H1 (cell line): ENCODE measurements at regions not wholly inside any gene's neighbourhood (a gene's known extent, or its start where the extent isn't known, plus 50 kb on each side); places are given as distances from the start of the nearest gene placed in this dataset.

Experiments
- TF ChIP-seq, protein P1 (sequence below): IDR thresholded peaks from 2 replicates; pipeline ENCODE4 v1.6.1; 2012; ENCODE audit warnings: inconsistent platforms

DNA sequence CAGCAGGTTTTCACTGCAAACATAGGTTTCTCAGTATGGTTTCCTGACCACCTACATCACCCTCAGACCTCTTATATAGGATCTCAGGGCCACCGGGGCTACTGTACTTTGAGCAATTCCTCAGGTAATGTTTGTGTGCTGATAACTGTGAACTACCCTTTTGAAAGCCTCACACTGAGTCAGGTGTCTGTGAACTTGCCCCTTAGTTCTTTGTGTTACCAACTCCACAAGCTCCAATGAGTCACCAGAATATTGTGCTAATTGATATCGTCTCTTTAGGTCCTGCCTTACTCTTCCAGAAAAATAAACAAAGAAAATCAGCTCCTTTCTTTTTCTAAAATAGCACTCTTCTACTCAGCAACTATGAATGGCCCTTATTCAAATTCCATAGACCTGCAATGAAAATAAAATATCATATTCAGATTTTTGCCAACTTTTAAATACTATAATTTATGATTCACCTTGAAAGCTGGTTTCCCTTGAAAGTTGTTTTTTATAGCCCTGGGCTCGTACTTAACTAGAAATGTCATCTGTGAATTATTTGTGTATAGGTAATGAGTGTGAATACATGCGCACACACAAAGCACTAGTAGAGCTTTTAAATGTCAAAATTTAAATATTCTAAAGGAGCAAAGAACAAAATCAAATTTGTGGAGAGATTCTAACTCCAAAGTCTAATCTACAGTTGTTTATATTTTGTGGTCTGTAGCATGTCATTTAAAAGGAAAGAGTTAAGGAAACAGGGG is 88.1 kb upstream of the WARS2 start (continued):
- TF ChIP-seq, protein P1, sequence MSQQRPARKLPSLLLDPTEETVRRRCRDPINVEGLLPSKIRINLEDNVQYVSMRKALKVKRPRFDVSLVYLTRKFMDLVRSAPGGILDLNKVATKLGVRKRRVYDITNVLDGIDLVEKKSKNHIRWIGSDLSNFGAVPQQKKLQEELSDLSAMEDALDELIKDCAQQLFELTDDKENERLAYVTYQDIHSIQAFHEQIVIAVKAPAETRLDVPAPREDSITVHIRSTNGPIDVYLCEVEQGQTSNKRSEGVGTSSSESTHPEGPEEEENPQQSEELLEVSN, result no peak
